HG03520 (cell line): ENCODE measurements at regions not wholly inside any gene's neighbourhood (a gene's known extent, or its start where the extent isn't known, plus 50 kb on each side); places are given as distances from the start of the nearest gene placed in this dataset.

ENCODE experiments used
- ATAC-seq: cut with Tn5 transposase; IDR thresholded peaks from one replicate; pipeline ENCODE4 v1.9.1; 2021; ENCODE audit warnings: mild to moderate bottlenecking, moderate library complexity; ENCODE audit not compliant: unreplicated experiment

DNA sequence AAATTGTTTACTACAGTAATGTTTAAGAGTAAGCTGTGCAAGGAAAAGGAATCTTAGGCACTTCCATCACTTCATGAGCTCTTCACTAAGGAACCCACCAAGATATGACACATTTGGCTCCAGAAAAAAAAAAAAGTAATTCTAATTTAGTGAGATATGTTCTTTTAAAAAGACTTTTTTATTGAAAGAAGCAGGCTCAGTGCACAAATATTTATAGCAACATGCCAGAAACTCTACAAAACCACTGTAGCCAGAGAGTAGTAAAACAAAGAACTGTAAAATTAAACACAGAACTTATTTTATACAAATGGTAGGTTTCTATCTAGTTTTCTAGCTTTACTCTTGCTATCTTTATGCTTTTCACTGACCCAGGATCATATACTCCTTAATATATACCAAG lies 434.6 kb upstream of the ADGRL2 start:
- ATAC-seq, result no peak

DNA sequence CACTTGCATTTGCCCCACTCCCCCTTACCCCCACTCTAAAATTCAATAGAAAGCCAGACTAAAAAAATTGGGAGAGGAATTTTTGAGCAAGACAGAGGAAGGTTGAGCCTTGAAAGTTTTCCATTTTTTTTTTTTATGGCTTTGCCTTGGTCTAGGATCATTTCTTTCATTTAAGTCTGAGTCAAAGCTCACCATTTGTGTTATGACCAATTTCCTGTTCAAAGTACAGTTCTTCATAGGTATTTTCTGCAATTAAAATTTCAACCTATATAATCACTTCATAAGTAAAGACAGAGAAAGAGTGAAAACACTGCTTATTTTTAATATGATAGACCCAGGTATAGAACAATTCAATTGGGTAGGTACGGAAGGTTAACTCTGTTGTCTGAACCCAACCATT lies 436.6 kb upstream of the ADGRL2 start:
- no peak for ATAC-seq

DNA sequence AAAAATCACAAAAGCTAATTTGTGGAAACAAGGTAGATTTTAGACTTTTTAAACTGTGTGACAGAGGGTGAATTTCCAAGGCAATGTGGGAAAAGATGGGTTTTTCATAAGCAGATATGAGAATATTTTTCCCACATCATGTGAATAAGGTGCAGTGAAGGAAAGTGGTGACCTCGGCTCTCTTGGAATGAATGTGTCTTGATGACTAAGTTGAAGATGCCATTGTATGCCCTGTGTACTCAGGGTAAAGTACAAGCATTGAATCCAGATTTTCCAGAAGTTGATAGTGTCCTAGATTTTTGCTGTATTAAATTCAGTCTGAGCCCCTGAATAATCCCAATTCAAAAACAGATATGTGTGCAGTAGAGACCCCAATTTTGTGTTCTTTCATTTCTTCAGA lies 442.6 kb upstream of the ADGRL2 start:
- ATAC-seq, result no peak

DNA sequence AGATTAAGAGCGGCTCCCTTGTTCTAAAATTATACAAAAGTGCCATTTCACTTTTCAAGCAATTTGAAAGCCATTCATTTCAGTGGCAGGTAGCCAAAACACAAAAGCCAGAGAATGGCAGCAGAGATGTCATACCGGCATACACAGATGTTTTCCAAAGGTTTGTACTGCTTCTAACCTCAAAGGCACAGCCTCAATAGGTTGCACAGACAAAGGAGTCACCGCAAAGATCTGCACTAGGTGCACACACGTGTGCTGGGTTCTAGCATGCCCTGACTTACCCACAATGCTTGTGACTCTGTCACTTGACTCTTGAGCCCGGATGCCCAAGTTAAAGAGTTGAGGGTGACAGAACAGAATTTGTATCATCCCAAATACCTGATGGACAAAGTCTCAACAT lies 448.9 kb upstream of the ADGRL2 start:
- ATAC-seq, result no peak

DNA sequence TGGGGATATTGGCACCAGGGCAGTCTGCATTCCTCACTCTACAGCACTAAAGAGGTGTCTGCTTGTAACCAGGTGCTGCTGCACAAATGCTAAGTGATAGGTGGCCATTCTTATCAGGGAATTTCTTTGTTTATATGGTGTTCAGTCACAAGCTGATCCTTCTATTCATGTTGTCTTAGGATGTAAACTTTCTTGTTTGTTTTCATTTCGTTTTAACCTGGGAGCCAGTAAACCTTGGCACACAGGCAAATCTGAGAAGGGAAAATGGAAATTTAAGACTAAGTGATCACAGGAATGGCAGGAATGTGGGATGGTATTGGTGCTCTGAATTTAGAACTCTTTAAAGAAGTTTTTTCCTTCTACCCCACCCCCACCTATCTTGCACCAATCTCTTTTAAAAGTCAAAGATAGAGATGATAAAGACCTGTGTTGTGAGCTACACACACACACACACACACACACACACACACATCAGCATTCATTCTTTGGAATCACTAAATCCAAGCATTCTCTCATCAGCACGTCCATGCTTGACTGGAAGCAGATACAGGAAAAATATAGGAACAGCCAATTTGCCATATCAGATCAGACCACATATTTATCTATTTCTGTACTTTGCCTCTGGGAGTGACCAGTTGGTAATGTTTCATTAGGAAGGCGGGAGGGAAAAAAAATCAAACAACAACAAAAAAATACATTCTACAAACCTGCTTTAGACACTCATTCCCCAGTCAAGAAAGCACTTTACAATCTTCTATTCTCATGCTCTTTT lies 451.4 kb upstream of the ADGRL2 start:
- no peak for ATAC-seq

DNA sequence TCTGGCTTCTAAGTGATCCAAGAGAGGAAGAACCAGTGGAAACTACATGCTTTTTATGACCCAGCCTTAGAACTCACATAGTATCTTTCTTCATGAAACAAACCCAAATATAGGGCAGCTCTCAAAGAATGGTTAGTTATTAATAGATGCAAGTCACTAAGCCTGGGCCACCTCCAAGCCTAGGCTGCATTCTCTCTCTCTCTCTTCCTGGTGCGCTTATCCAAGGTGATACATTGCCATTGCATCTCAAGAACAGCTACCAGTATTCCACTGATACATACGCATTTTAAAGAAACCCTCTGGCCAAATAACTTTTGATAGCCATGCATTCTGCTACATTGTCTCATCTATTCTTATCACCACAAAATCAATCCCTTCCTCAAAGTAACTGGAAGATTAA lies 455.6 kb upstream of the ADGRL2 start:
- ATAC-seq, result no peak

DNA sequence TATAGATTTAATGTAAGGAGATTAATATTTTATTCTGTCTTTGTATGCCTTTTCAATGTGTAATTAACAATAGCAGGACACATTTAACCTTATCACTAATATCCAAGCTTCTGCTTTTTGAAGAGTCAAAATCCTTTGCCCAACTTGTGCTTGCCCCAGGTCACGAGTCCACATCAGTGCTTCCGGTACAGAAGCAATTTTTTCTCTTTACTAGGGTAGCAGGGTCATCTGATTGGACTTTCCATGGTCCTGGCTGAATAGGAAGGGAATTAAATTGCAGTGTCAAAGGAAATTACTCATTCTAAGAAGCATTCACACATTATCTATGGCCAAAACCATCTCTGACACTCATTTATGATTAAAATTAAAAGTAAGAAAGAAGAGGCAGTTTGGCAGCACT lies 460.5 kb upstream of the ADGRL2 start:
- ATAC-seq, result no peak

DNA sequence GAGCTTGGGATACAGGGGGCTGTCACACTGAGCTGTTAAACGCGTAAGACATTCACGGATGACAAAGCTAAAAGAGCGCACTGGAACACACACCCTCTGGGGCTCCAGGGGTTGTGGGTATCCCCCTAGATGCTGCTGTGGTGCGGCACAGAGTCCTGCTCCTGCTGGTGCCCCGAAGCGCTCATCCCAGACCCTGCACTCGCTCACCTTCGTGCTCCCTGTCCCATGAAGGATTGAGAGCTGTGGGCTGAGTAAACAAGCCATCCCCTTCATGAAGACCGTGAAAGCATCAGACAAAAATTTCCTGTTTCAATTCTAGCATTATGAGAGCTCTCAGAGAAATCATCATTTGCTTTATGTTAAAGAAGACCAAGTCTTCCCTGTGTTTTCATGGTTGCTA lies 463.5 kb upstream of the ADGRL2 start:
- no peak for ATAC-seq

DNA sequence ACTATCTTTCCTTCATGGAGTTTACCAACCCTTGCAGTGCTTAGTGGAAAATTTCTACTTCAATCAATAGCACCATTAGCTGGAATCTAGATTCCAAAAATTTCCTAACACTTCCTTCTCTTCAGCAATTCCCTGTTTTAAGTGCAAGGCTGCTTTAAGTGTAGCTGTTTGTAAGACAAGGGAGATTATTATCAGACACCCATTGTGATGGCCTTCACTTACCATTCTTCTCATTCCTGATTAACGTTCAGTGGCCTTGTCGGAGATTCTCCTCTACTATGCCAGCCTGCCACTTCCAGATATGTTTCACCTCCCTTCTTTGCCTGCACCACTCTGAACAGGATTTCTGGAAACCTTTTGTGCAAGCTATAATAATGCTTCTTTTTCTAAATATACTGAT lies 464.9 kb upstream of the ADGRL2 start:
- no peak for ATAC-seq

DNA sequence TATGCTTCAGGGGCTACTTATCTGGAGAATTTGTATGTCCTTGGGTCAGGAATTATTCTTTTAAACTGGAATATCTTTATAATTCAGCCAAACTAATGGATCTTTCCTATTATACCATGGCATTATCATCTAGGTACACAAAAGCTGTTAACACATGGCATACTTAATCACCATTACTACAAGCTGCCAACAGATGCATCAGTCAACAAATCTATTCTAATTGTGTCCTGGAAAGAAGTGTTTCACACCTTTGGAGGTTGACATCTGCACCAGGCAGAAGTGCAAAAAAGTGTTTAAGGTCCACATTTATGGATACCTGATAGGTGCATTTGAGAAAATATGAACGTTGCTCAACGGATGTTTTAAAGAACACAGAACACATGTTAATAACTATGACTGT lies 470.2 kb upstream of the ADGRL2 start:
- no peak for ATAC-seq

DNA sequence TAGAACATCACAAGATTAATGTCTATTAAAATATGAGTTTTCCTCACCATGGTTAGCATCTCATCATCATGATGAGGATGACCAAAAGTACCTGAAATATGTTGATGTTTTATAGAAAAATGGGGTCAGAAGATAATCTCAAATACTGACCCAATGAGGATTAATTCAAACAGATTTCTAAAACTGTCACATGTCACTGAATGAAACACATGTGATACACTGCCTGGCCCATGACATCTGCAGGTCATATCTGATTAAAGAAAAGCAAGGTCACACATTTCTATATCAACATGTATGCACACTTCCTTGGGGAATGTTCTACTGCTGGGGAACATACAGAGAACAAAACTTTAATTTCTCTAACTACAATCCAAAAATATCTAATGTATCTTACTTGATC lies 470.6 kb upstream of the ADGRL2 start:
- ATAC-seq, result no peak

DNA sequence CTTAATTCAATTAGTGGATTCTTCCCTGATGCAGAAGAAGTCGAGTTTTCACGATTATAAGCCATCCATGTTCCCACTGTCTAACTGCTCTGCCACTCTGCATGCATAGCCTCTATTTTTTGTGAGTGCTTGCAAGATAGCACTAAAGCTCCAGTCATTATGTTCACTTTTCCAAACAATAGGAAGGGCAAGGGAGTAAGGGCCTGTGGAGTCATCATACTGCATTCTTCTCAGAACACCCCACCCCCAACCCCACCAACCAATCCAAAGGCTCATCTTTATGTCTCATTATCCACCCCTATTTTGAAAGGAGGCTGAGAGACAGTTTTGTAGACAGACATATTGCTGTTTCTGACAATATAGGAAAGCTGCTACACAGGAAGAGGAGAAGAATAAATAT lies 471.7 kb upstream of the ADGRL2 start:
- no peak for ATAC-seq

DNA sequence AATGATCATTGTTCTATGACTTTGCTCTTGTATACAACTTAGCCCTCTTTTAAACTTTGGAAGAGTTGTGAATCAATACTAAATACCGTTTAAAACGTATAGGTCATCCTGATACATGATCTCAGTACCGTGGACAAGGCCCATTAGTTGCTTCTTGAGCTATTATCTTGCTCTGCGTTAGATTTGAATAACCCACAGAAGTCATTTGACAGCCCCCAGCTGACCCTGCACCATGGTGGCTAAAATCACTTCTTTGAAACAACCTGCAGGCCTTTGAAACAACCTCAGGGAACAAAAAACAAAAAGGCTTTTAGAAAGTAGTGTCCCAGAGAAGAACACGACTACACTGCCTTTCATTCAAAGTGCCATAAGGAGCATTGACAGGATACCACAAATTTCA lies 473.0 kb upstream of the ADGRL2 start:
- no peak for ATAC-seq

DNA sequence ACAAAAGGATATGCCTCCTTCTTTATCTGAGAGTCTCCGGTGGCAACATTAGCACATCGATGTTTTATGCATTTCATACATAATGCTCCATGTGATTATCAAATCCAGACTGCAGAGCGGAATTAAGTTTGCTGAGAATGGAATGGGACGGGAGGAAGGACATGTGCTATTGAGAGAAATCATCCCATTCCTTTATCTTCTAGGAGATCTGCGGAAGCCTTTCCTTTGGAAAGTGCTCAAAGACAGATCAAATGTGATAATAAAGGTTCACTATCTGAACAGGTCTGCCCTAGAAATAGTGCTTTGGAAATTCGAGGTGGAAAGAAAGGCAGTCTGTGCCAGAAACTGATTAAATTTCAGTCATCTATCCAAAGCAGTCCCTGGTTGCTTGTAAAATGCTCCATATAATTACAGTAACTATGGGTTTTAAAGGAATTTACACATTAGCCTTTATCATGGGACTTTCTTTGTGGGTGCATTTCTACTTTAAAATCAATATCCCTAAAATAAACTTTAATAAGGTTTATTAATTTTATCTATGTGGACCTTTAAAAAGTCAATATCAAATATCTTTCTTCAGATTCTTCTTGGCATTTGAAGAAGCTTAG lies 473.5 kb upstream of the ADGRL2 start:
- ATAC-seq, result no peak

DNA sequence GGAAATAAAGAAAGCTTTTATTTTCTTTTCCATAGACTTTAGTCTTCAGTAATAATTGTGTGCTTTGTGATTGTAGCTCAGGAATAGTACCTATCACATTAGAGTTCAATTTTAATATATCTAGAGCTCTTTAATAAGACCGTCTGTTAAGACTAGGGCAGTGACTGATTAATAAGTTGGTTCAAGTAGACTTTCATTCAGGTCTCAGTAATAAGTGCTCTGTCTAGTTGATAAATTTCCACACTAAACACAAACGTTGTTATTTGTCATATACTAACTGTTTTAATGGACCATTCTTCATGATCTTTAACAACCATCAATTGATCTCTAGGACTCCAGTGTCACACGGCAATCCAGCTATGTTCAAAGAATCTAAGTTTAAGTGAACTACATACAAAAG lies 474.5 kb upstream of the ADGRL2 start:
- ATAC-seq, result no peak

DNA sequence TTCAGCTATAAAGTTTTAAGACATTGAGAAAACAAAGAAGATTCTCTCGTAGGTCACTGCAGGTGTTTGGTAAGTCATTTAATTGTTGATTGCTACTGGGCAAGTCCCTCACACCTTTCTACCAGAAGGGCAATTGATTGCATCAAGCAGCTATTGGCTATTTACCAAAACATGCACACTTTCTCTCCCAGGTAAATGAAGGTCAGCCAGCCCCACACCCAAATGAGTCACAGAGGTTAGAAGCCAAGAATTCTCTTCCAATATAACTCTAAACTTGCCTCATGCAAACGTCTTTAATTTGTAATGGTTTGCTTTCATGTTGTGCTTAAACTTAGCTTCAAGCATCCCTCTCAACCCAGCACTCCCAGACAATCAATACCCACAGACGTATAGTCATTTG lies 475.3 kb upstream of the ADGRL2 start:
- ATAC-seq, result no peak

DNA sequence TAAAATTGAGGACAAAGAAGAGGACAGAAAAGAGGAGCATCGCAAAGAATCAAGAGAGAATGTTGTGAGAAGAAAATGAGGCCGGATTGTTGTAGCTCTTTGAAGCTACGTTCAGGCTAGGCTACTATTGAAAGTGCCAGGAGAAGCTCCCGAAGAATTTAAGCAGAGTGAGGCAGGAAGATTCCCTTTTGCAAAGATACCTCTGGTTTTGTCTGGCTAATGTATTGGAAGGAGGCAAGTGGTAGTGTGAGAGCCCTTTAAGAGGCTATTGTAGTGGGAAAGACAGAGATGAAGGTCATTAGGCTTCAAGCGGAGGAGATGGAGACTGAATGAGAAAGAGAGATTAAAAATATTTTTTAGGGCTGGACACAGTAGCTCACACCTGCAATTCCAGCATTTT lies 476.9 kb upstream of the ADGRL2 start:
- ATAC-seq, result no peak

DNA sequence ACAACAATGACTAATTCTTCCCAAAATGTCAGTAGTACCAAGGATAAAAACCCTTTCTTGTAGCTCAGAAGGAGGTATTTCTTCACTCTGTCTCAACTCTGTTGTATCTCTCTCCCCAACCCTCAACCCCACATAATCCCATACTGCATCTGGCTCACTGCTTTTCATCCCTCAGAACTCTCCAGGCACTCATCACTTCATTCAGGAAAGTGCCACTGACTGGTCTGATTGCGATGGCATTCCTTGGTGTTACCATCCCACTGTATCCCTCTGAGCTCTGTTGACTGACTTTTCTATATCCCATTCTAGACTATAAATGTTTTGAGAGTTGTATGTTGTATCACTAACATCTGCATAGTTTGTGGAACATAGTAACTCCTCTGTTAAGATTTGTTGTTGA lies 483.5 kb upstream of the ADGRL2 start:
- no peak for ATAC-seq

DNA sequence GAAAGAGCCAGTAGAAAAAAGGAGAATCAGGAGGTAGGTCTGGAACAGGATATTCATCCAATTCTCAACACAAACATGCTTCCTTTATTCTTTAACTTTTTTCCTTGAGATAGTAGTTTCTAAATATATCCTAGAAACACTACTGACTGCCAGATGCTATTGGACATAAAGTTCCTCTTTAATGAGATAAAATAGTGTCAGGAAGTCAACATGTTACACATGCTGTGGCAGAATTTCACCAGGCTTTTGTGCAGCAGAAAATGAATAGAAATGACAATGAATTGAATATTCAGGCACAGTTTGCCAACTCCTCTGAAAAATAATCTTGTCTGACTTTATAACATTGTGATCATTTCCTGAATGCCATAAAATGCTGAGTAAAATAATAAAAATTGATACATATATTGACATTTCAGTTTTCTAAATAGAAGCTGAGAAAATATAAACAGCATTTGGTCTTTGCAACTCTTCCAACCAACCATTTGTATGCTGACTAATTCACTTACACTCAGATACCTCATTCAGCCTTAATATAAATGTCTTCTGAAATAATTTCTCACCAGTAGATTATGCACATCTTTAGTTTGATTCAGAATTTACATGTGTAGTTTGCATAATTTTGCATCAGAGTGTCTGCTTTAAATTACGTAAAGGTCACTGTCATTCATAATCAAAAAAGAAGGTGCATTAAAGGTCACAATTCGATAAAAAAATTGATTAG lies 486.1 kb upstream of the ADGRL2 start:
- no peak for ATAC-seq

DNA sequence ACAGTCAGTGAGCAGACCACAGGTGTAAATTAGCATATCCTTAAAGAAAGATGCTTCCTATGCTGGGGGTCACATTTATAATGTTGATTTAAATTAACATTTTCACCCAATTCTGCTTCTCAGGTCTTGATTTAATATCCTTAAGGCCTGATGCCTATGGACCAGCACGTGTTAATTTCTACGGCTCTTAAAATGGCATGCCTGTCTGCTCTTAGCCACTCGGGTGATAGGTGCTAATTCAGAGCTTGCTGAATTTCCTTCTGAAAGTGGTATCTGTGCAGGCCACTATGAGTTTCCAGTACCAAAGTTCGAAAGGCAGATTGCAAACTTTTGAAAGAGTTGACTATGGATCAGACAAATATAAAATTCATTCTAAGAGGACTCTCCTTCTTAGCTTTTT lies 487.4 kb upstream of the ADGRL2 start:
- ATAC-seq, result no peak

DNA sequence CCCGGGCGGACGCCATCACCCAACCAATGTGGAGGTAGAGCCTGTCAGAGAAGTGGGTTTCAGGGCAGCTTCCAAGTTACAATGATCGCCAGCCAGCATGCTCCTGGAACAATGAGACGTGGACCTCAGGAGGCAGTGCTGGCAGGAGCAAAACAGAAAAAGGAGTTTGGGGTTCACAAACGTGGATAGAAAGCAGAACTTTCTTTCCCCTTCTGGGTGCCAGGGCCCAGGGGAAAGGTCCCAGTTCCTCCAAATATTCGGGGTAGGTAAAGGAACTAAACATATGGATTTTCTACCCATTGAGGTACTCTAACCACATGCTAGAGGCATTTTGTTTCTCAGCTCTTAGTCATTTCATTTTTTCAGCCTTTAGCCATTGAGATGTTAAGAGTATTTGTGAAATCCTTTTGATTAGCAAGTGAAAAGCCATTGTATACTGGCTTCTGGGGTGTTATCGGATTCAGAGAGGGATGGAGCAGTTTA lies 488.4 kb upstream of the ADGRL2 start:
- ATAC-seq, result no peak

DNA sequence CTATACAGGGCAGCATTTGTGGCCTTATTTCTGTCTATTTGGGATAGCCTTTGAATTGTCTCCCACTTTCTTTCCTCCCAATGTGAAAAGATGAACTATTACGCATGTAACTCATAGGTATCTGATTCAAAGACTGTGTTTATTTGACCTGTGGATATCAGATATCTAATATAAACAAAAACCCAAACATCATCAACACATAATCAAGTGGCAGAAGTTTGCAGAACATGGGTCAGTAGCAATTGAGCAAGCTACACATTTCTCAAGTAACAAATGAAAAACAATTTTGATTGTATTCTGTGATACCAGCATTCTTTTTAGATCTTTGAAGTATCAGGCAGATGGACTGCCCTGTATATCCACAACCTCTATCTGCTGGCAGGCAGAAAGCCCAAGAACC lies 490.5 kb upstream of the ADGRL2 start:
- no peak for ATAC-seq
